ENCODE measurements at regions not wholly inside any gene's neighbourhood (a gene's known extent, or its start where the extent isn't known, plus 50 kb on each side); places are given as distances from the start of the nearest gene placed in this dataset.

DNA sequence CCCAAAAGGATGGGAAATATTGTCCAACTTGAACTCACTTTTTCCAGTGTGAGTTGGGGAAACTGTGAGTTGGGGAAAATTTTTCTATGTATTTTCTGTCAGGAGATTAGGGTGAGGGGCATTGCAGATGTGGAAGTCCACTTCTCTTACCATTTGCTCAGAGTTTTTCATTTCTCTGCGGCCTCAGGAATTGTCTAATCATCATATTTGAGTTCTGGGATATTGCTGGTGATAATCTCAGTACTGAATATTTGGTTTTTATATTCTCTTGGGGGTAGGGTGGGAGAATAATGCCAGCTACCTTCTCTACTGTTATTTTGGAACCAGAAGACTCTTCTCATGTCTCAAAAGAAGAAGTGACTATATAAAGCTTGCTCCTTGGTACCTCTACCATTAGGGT, 141.3 kb upstream of the SLC13A1 start (continued):
- TF ChIP-seq, protein P1, sequence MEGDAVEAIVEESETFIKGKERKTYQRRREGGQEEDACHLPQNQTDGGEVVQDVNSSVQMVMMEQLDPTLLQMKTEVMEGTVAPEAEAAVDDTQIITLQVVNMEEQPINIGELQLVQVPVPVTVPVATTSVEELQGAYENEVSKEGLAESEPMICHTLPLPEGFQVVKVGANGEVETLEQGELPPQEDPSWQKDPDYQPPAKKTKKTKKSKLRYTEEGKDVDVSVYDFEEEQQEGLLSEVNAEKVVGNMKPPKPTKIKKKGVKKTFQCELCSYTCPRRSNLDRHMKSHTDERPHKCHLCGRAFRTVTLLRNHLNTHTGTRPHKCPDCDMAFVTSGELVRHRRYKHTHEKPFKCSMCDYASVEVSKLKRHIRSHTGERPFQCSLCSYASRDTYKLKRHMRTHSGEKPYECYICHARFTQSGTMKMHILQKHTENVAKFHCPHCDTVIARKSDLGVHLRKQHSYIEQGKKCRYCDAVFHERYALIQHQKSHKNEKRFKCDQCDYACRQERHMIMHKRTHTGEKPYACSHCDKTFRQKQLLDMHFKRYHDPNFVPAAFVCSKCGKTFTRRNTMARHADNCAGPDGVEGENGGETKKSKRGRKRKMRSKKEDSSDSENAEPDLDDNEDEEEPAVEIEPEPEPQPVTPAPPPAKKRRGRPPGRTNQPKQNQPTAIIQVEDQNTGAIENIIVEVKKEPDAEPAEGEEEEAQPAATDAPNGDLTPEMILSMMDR (IDR thresholded peaks at IDR 0.05; ENCODE audit: low read depth, low read length, missing input control) = no peak
- TF ChIP-seq HNF4G (IDR thresholded peaks at IDR 0.05) = no peak
- TF ChIP-seq HNF4A (conservative IDR thresholded peaks at IDR 0.05) = no peak
- no peak for TF ChIP-seq NR2F2 (IDR thresholded peaks at IDR 0.05)
- TF ChIP-seq GABPA (IDR thresholded peaks at IDR 0.05 in 1 of 2, conservative IDR thresholded peaks at IDR 0.05 in 1 of 2) = no peak

DNA sequence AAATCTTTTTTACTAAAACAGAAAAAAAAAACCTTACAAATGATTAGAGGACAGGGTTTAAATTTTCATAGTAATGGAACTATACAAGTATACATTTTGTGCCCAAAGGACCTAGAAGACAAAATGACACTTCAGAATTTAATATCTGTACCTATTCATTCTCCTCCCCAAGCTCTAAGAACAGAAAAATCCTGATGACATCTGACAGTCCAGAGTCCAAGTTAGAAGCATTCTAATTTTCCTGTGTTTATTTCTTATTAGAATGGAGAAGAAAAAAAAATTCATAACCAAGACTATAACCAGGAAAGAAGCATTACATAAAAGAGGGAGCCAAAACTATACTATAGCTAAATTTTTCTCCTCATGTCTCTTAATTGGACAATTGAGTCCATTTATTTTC, 138.9 kb upstream of the SLC13A1 start:
- no peaks in the 10 kb centered on the region for H3K36me3 ChIP-seq (ENCODE audit: control insufficient read depth in 4 of 4, insufficient read depth in 3 of 4, low read depth in 1 of 4, low read length in 3 of 4)
- no peaks in the 10 kb centered on the region for H3K4me1 ChIP-seq (ENCODE audit: control insufficient read depth in 4 of 4, insufficient read depth in 4 of 4, low read length in 3 of 4)
- TF ChIP-seq EGR1 (IDR thresholded peaks at IDR 0.05; ENCODE audit: low read depth in 2 of 2) (no peak), JUND (IDR thresholded peaks at IDR 0.05) (no peak), NR2F2 (IDR thresholded peaks at IDR 0.05) (no peak), HNF4A (conservative IDR thresholded peaks at IDR 0.05) (no peak), HNF4G (IDR thresholded peaks at IDR 0.05) (no peak), FOXA2 (IDR thresholded peaks at IDR 0.05) (no peak), SP1 (IDR thresholded peaks at IDR 0.05) (no peak), TAF1 (conservative IDR thresholded peaks at IDR 0.05) (no peak), YY1 (IDR thresholded peaks at IDR 0.05) (no peak), GABPA (IDR thresholded peaks at IDR 0.05 in 1 of 2, conservative IDR thresholded peaks at IDR 0.05 in 1 of 2) (no peak), FOXA1 (IDR thresholded peaks at IDR 0.05) (no peak), RAD21 (IDR thresholded peaks at IDR 0.05) (no peak), RXRA (IDR thresholded peaks at IDR 0.05) (no peak)
- TF ChIP-seq, protein P1 (IDR thresholded peaks at IDR 0.05; ENCODE audit: low read depth, low read length, missing input control) = no peak
- TF ChIP-seq, protein P2, sequence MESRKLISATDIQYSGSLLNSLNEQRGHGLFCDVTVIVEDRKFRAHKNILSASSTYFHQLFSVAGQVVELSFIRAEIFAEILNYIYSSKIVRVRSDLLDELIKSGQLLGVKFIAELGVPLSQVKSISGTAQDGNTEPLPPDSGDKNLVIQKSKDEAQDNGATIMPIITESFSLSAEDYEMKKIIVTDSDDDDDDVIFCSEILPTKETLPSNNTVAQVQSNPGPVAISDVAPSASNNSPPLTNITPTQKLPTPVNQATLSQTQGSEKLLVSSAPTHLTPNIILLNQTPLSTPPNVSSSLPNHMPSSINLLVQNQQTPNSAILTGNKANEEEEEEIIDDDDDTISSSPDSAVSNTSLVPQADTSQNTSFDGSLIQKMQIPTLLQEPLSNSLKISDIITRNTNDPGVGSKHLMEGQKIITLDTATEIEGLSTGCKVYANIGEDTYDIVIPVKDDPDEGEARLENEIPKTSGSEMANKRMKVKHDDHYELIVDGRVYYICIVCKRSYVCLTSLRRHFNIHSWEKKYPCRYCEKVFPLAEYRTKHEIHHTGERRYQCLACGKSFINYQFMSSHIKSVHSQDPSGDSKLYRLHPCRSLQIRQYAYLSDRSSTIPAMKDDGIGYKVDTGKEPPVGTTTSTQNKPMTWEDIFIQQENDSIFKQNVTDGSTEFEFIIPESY (IDR thresholded peaks at IDR 0.05) = no peak
- TF ChIP-seq, protein P3, sequence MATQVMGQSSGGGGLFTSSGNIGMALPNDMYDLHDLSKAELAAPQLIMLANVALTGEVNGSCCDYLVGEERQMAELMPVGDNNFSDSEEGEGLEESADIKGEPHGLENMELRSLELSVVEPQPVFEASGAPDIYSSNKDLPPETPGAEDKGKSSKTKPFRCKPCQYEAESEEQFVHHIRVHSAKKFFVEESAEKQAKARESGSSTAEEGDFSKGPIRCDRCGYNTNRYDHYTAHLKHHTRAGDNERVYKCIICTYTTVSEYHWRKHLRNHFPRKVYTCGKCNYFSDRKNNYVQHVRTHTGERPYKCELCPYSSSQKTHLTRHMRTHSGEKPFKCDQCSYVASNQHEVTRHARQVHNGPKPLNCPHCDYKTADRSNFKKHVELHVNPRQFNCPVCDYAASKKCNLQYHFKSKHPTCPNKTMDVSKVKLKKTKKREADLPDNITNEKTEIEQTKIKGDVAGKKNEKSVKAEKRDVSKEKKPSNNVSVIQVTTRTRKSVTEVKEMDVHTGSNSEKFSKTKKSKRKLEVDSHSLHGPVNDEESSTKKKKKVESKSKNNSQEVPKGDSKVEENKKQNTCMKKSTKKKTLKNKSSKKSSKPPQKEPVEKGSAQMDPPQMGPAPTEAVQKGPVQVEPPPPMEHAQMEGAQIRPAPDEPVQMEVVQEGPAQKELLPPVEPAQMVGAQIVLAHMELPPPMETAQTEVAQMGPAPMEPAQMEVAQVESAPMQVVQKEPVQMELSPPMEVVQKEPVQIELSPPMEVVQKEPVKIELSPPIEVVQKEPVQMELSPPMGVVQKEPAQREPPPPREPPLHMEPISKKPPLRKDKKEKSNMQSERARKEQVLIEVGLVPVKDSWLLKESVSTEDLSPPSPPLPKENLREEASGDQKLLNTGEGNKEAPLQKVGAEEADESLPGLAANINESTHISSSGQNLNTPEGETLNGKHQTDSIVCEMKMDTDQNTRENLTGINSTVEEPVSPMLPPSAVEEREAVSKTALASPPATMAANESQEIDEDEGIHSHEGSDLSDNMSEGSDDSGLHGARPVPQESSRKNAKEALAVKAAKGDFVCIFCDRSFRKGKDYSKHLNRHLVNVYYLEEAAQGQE (IDR thresholded peaks at IDR 0.05) = no peak
- TF ChIP-seq, protein P4, sequence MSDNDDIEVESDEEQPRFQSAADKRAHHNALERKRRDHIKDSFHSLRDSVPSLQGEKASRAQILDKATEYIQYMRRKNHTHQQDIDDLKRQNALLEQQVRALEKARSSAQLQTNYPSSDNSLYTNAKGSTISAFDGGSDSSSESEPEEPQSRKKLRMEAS (IDR thresholded peaks at IDR 0.05) = no peak
- TF ChIP-seq, protein P5, sequence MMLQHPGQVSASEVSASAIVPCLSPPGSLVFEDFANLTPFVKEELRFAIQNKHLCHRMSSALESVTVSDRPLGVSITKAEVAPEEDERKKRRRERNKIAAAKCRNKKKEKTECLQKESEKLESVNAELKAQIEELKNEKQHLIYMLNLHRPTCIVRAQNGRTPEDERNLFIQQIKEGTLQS (IDR thresholded peaks at IDR 0.05) = no peak
- no peak overlapping the region for H3K4me3 ChIP-seq (ENCODE audit: low read depth in 1 of 3, low read length in 3 of 3)
- no peaks in the 10 kb centered on the region for H3K27me3 ChIP-seq (ENCODE audit: control insufficient read depth in 4 of 4, insufficient read depth in 4 of 4, low read length in 3 of 4)
- H3K9ac ChIP-seq (ENCODE audit: low read depth in 1 of 2, low read length in 2 of 2) = no peak overlapping the region
- DNase-seq (ENCODE audit: low spot score) = no peak
- no peak overlapping the region for H3K27ac ChIP-seq (ENCODE audit: low read depth in 1 of 2, low read length in 2 of 2)
- H3K9me3 ChIP-seq (ENCODE audit: control insufficient read depth in 4 of 4, low read length in 3 of 4) = no peaks in the 10 kb centered on the region

Data from liver (tissue), 7 donors.